Activated CD8-positive, alpha-beta T cell treated with anti-CD3 and anti-CD28 coated beads for 36 hours (primary cell): ENCODE measurements at regions not wholly inside any gene's neighbourhood (a gene's known extent, or its start where the extent isn't known, plus 50 kb on each side); places are given as distances from the start of the nearest gene placed in this dataset.
A peak's percentile ranks its signal among the peaks of the same experiment; 100 is the strongest.

Experiments used
- ATAC-seq: fragments of 200-7000 bp; cut with Tn5 transposase; one replicate; pipeline ENCODE4 v1.10.0; 2021; ENCODE audit warnings: mild to moderate bottlenecking, moderate library complexity
- CTCF ChIA-PET: fragments of 350-600 bp; sonication (Branson Sonifier 250); formaldehyde crosslinking; loops from one replicate; lab custom pipeline; 2021; ENCODE audit warnings: antibody characterized with exemption; lab: Charles Lee
- POLR2A ChIA-PET: fragments of 350-600 bp; sonication (Branson Sonifier 250); formaldehyde crosslinking; loops from one replicate; lab custom pipeline; 2021; ENCODE audit warnings: antibody characterized with exemption; lab: Charles Lee
- DNase-seq: peaks from one replicate; pipeline ENCODE4 v3.0.0-alpha.2; 2020
- H3K27ac Mint-ChIP-seq: one replicate; pipeline ENCODE4 v1.8.0; 2021; ENCODE audit warnings: mild to moderate bottlenecking, mixed read lengths
- H3K27me3 Mint-ChIP-seq: one replicate; pipeline ENCODE4 v1.8.0; 2021; ENCODE audit warnings: mixed read lengths
- H3K36me3 Mint-ChIP-seq: one replicate; pipeline ENCODE4 v1.8.0; 2021; ENCODE audit warnings: low read depth, mixed read lengths
- H3K4me1 Mint-ChIP-seq: one replicate; pipeline ENCODE4 v1.8.0; 2021; ENCODE audit warnings: low read depth, mixed read lengths
- H3K4me3 Mint-ChIP-seq: one replicate; pipeline ENCODE4 v1.8.0; 2021; ENCODE audit warnings: mild to moderate bottlenecking, moderate library complexity, mixed read lengths
- H3K9me3 Mint-ChIP-seq: one replicate; pipeline ENCODE4 v1.8.0; 2021; ENCODE audit warnings: mixed read lengths
- CTCF ChIP-seq: fragments of 200-600 bp; IDR thresholded peaks from one replicate; pipeline ENCODE4 v1.8.0; 2022; ENCODE audit warnings: antibody characterized with exemption, mild to moderate bottlenecking
- intact Hi-C: fragments of 100-400 bp; cut with micrococcal nuclease; formaldehyde crosslinking; loops from one replicate; pipeline ENCODE4 v1.10.0; 2022

GRCh38 chrY:13803424-13803823 lies 99.7 kb downstream of the TMSB4Y start:
- DNase-seq (no peak), ATAC-seq (no peak)
- intact Hi-C loops, result no loop called here
- H3K4me3 Mint-ChIP-seq, result no peak overlapping the region
- H3K27ac Mint-ChIP-seq, result no peak overlapping the region
- no peaks in the 10 kb centered on the region for H3K27me3 Mint-ChIP-seq
- no peak for TF ChIP-seq CTCF
- peaks cover 2% of the 10 kb centered on the region for H3K36me3 Mint-ChIP-seq
- POLR2A ChIA-PET, result no interaction called here
- CTCF ChIA-PET, result no interaction called here
- H3K9me3 Mint-ChIP-seq, result peaks cover 1% of the 10 kb centered on the region
- H3K4me1 Mint-ChIP-seq, result peaks cover 17% of the 10 kb centered on the region

DNA sequence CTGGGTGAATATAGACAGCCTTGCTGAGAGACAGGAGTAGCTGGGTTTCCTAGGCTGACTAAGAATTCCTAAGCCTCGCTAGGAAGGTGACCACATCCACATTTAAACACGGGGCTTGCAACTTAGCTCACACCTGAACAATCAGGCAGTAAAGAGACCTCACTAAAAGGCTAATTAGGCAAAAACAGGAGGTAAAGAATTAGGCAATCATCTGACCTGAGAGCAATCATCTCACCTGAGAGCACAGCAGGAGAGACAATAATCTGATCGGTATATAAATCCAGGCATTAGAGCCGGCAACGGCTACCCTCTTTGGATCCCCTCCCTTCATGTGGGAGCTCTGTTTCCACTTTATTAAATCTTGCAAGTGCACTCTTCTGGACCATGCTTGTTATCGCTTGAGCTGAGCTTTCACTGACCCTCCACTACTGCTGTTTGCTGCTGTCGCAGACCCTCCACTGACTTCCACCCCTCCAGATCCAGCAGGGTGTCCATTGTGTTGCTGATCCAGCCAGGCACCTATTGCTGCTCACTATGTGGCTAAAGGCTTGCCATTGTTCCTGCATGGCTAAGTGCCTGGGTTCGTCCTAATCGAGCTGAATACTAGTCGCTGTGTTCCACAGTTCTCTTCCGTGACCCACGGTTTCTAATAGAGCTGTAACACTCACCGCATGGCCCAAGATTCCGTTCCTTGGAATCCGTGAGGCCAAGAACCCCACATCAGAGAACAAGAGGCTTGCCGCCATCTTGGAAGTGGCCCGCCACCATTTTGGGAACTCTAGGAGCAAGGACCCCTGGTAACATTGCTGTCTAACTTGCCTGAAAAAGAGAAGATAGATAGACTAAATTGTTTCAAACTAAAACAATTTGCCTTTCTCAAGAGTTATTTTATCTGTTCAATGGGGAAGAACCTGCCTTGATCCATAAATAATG lies 100.7 kb downstream of the TMSB4Y start:
- no peak for DNase-seq
- no peaks in the 10 kb centered on the region for H3K27me3 Mint-ChIP-seq
- H3K36me3 Mint-ChIP-seq, result peaks cover 6% of the 10 kb centered on the region
- ChIA-PET POLR2A (interaction anchor here (0.6 to 0.9 kb wide), 2 partner anchors 9 to 324 kb away, joined by 3 read pairs; no protein-coding TSS in a partner anchor), CTCF (no interaction called here)
- H3K4me1 Mint-ChIP-seq, result peaks cover 17% of the 10 kb centered on the region
- no peak overlapping the region for H3K4me3 Mint-ChIP-seq
- no peak for TF ChIP-seq CTCF
- ATAC-seq, result no peak
- H3K27ac Mint-ChIP-seq, result peak overlapping the region; percentile 57
- intact Hi-C loops, result no loop called here
- peaks cover 4% of the 10 kb centered on the region for H3K9me3 Mint-ChIP-seq

DNA sequence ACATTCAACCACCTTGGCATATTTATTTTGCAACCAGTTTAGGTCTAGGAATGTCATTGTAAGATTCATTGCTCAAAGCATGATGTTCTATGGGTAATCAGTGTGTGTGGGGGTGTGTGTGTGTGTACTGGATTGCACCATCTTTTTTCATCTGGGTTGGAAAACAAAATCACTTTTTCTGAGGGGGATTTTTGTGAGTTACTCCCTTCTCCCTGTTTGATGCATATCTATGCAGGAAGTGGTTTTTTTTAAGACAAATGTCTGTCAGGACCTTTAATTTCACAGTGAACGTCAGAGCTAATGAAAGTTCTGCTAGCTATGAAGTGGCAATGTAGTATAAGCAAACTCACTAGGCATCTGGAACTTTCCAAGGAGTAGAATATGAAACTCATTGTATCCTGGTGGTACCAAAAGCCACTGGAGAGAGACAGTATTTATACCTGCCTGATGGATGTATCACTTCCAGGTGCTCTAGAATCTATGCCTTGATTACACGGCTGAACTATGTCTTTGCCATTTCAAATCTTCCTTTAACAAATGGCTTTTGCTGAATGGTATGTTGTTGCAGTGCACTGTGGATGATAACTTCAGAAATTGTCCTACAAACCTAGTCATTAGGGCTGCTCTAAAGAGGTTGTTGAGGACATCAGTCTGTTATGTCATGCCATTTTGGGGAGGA lies 101.5 kb downstream of the TMSB4Y start:
- POLR2A ChIA-PET, result interaction anchor here (0.6 kb wide), 1 partner anchor 10 kb away, joined by 3 read pairs; no protein-coding TSS in a partner anchor
- Mint-ChIP-seq H3K27ac (peak overlapping the region; percentile 57), H3K9me3 (peaks cover 4% of the 10 kb centered on the region), H3K4me1 (peaks cover 17% of the 10 kb centered on the region), H3K4me3 (no peak overlapping the region), H3K36me3 (peaks cover 10% of the 10 kb centered on the region), H3K27me3 (no peaks in the 10 kb centered on the region)
- ATAC-seq, result peak; percentile 81
- TF ChIP-seq CTCF, result no peak
- CTCF ChIA-PET, result no interaction called here
- intact Hi-C loops, result no loop called here
- DNase-seq, result peak; percentile 15

GRCh38 chrY:13805736-13806067 lies 102.0 kb downstream of the TMSB4Y start:
- intact Hi-C loops, result no loop called here
- H3K4me3 Mint-ChIP-seq, result no peak overlapping the region
- H3K36me3 Mint-ChIP-seq, result peaks cover 10% of the 10 kb centered on the region
- ATAC-seq, result no peak
- ChIA-PET POLR2A (no interaction called here), CTCF (no interaction called here)
- peaks cover 8% of the 10 kb centered on the region for H3K9me3 Mint-ChIP-seq
- no peaks in the 10 kb centered on the region for H3K27me3 Mint-ChIP-seq
- no peak for TF ChIP-seq CTCF
- no peak for DNase-seq
- H3K4me1 Mint-ChIP-seq, result peaks cover 17% of the 10 kb centered on the region
- peak overlapping the region; percentile 57 for H3K27ac Mint-ChIP-seq

DNA sequence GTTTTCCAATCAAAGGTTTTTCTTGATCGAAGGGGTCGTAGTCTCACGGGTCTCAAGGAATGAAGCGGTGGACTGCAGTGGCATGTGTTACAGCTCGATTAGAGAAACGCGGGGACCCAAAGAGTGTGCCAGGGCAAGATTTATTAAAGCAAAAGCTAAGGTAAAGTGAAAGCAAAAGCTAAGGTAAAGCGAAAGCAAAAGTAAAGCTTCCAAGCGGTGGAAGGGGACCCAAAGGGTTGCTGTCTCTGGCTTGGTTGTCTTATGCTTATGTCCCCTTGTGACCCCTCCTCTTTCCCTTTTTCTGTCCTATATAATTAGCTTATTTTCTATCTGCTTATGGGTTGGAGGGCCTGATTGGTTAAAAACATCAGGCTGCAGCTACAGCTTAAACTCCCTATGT lies 126.4 kb downstream of the TMSB4Y start:
- intact Hi-C loops, result no loop called here
- DNase-seq (no peak), ATAC-seq (no peak)
- Mint-ChIP-seq H3K27me3 (no peaks in the 10 kb centered on the region), H3K4me1 (no peaks in the 10 kb centered on the region), H3K4me3 (no peak overlapping the region), H3K9me3 (no peaks in the 10 kb centered on the region), H3K36me3 (no peaks in the 10 kb centered on the region), H3K27ac (no peak overlapping the region)
- POLR2A ChIA-PET, result no interaction called here
- CTCF ChIA-PET, result no interaction called here
- no peak for TF ChIP-seq CTCF
